Caco-2 (cell line): ENCODE measurements at regions not wholly inside any gene's neighbourhood (a gene's known extent, or its start where the extent isn't known, plus 50 kb on each side); places are given as distances from the start of the nearest gene placed in this dataset.

Experiments
- BruUV-seq: library from RNA; stranded (reverse); fragments of 400-500 nt; replicated peaks from 2 replicates; lab custom pipeline; 2021; lab: Mats Ljungman, UMichigan
- CTCF ChIA-PET: fragments of 300-600 bp; sonication (Branson Sonifier 250); formaldehyde crosslinking; loops from one replicate; lab custom pipeline; 2022; ENCODE audit warnings: antibody characterized with exemption; lab: Charles Lee
- POLR2A ChIA-PET: fragments of 300-600 bp; sonication (Branson Sonifier 250); formaldehyde crosslinking; loops from one replicate; lab custom pipeline; 2022; ENCODE audit warnings: antibody characterized with exemption; lab: Charles Lee
- DNase-seq, 2 experiments: peaks; one replicate each; pipeline versions ENCODE4 v3.0.0 to v3.0.0-alpha.2; 2020 to 2022
- H3K27me3 ChIP-seq: replicated peaks from 2 replicates; pipeline ENCODE4 v1.6.0; 2011; ENCODE audit warnings: low read length; ENCODE audit not compliant: control insufficient read depth, insufficient read depth
- H3K36me3 ChIP-seq: 2 replicates; pipeline ENCODE4 v1.5.1; 2011; ENCODE audit warnings: low read length; ENCODE audit not compliant: control insufficient read depth, insufficient read depth
- H3K4me1 ChIP-seq: fragments of 250-450 bp; sonication (Bioruptor Pico); 2 replicates; pipeline ENCODE4 v1.5.1; 2020; ENCODE audit warnings: mild to moderate bottlenecking
- H3K4me3 ChIP-seq: 2 replicates; pipeline ENCODE4 v1.5.1; 2011; ENCODE audit warnings: low read depth, mild to moderate bottlenecking, control low read depth, low read length
- H3K9me3 ChIP-seq: fragments of 250-450 bp; sonication (Bioruptor Pico); 2 replicates; pipeline ENCODE4 v1.5.1; 2020; ENCODE audit warnings: mild to moderate bottlenecking, moderate library complexity
- H3K27ac Mint-ChIP-seq: one replicate; pipeline ENCODE4 v1.8.0; 2022; ENCODE audit warnings: mixed read lengths; ENCODE audit not compliant: unreplicated experiment
- H3K27me3 Mint-ChIP-seq: one replicate; pipeline ENCODE4 v1.8.0; 2022; ENCODE audit warnings: mixed read lengths; ENCODE audit not compliant: insufficient read depth, unreplicated experiment
- H3K36me3 Mint-ChIP-seq: one replicate; pipeline ENCODE4 v1.8.0; 2022; ENCODE audit warnings: mild to moderate bottlenecking, mixed read lengths; ENCODE audit not compliant: insufficient read depth, unreplicated experiment
- H3K4me1 Mint-ChIP-seq: one replicate; pipeline ENCODE4 v1.8.0; 2022; ENCODE audit warnings: low read depth, mixed read lengths; ENCODE audit not compliant: unreplicated experiment
- H3K4me3 Mint-ChIP-seq: one replicate; pipeline ENCODE4 v1.8.0; 2022; ENCODE audit warnings: mild to moderate bottlenecking, moderate library complexity, mixed read lengths; ENCODE audit not compliant: unreplicated experiment
- H3K9me3 Mint-ChIP-seq: one replicate; pipeline ENCODE4 v1.8.0; 2022; ENCODE audit warnings: mixed read lengths; ENCODE audit not compliant: unreplicated experiment
- intact Hi-C: fragments of 100-400 bp; cut with micrococcal nuclease; formaldehyde crosslinking; loops from one replicate; pipeline ENCODE4 v1.10.0; 2022; ENCODE audit not compliant: unreplicated experiment
- TF ChIP-seq, protein P1 (sequence below), 2 experiments: fragments of 200-600 bp in 1 of 2; IDR thresholded peaks; 1 replicate in 1 of 2; 2 replicates in 1 of 2; pipeline versions ENCODE4 v1.5.1 to v1.8.0; 2011 to 2022; ENCODE audit warnings: antibody characterized with exemption in 1 of 2, control low read depth in 1 of 2, inconsistent platforms in 1 of 2, low read depth in 1 of 2, low read length in 1 of 2, mild to moderate bottlenecking in 1 of 2, moderate library complexity in 1 of 2; ENCODE audit not compliant: insufficient read depth in 1 of 2, severe bottlenecking in 1 of 2, unreplicated experiment in 1 of 2

DNA sequence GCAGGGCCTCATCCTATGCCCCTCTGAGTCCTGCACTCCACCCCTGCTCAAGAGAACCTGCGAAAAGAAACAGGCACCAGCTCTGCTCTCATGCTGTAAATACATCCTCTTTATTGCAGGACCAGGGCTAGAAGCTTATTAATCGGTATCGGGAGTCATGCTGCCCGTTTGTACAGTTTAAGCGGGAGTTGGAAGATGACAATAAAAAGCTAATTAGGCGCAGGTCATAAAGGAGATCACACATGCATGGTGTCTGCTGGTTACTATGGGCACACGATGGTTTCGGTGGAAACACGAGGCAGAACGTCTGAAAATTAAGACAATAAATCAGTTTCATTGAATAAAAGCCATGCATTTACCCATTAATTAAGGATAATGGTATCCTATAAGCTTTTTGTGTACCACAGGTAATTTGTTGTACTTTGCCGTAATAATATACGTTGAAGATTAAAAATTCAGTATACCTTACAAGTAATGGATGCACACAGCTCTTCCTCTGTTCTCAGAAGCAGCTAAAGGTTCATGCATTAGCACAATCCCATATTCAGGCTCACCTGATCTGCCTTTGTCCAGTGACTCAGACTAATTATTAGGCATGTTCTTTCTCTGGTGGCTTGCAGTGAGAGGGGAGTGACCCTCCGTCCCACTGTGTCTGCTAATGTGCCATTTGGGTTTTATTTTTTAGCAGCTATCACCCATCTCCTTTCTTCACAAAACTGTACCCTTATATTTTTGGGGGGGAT, 406.0 kb downstream of the TSHZ3 start:
- Mint-ChIP-seq H3K27ac (no peak overlapping the region), H3K36me3 (no peaks in the 10 kb centered on the region), H3K4me3 (no peak overlapping the region), H3K27me3 (peaks cover 4% of the 10 kb centered on the region), H3K4me1 (no peaks in the 10 kb centered on the region), H3K9me3 (peaks cover 10% of the 10 kb centered on the region)
- no peaks in the 10 kb centered on the region for H3K9me3 ChIP-seq
- ChIA-PET POLR2A (no interaction called here), CTCF (no interaction called here)
- TF ChIP-seq, protein P1, sequence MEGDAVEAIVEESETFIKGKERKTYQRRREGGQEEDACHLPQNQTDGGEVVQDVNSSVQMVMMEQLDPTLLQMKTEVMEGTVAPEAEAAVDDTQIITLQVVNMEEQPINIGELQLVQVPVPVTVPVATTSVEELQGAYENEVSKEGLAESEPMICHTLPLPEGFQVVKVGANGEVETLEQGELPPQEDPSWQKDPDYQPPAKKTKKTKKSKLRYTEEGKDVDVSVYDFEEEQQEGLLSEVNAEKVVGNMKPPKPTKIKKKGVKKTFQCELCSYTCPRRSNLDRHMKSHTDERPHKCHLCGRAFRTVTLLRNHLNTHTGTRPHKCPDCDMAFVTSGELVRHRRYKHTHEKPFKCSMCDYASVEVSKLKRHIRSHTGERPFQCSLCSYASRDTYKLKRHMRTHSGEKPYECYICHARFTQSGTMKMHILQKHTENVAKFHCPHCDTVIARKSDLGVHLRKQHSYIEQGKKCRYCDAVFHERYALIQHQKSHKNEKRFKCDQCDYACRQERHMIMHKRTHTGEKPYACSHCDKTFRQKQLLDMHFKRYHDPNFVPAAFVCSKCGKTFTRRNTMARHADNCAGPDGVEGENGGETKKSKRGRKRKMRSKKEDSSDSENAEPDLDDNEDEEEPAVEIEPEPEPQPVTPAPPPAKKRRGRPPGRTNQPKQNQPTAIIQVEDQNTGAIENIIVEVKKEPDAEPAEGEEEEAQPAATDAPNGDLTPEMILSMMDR (IDR thresholded peaks at IDR 0.05; ENCODE audit: insufficient read depth in 1 of 2, low read depth in 1 of 2, low read length in 1 of 2, severe bottlenecking in 1 of 2, unreplicated experiment in 1 of 2), result no peak
- no peak for DNase-seq
- intact Hi-C loops, result no loop called here
- H3K4me1 ChIP-seq, result no peaks in the 10 kb centered on the region
- H3K4me3 ChIP-seq, result no peak overlapping the region
- no peaks in the 10 kb centered on the region for H3K27me3 ChIP-seq
- BruUV-seq, result no TSS peak
- no peaks in the 10 kb centered on the region for H3K36me3 ChIP-seq

DNA sequence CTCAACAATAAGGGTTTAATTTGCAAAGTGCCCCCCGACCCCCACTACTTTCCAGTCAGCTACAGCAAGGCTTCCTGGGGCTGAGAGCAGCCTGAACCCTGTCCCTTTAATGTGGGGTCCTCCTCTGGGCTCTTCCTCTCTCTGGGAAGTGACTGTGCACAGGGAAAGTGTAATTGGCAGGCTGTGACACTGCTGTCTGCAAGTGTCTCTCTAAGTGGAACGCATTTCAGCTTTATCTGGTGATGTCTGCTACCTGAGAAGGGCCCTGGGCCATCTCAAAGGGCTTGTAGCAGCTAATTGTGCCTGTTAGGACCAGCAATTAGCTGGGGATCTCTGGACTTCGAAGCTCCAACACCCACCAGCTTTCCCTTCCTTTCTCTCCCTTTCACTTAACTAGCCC, 406.6 kb downstream of the TSHZ3 start:
- ChIA-PET POLR2A (no interaction called here), CTCF (no interaction called here)
- Mint-ChIP-seq H3K4me1 (no peaks in the 10 kb centered on the region), H3K36me3 (no peaks in the 10 kb centered on the region), H3K4me3 (no peak overlapping the region), H3K27me3 (peaks cover 4% of the 10 kb centered on the region), H3K9me3 (peaks cover 10% of the 10 kb centered on the region), H3K27ac (no peak overlapping the region)
- no peaks in the 10 kb centered on the region for H3K36me3 ChIP-seq
- no peaks in the 10 kb centered on the region for H3K27me3 ChIP-seq
- TF ChIP-seq, protein P1 (IDR thresholded peaks at IDR 0.05; ENCODE audit: insufficient read depth in 1 of 2, low read depth in 1 of 2, low read length in 1 of 2, severe bottlenecking in 1 of 2, unreplicated experiment in 1 of 2), result no peak
- no peaks in the 10 kb centered on the region for H3K4me1 ChIP-seq
- no peak for DNase-seq
- no TSS peak for BruUV-seq
- intact Hi-C loops, result no loop called here
- H3K9me3 ChIP-seq, result no peaks in the 10 kb centered on the region
- no peak overlapping the region for H3K4me3 ChIP-seq

DNA sequence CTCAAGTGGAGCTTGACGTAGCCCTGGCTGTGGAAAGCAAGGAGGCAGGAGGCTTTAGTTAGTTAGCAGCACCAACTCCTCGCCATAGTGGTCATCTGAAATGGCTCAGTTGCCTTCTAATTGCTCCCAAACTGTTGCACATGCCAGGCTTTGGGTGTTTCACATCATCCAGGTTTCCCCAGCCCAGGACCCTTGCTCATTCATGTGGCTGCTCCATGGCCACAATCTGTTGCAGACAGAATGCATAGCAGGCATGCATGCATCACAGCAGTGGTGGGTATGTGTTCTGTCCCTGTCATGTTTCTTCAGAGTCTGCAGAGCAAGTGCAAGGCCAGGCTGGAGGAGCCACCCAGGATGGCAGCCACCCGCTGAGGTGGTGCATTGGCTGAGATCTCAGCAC, 407.6 kb downstream of the TSHZ3 start:
- TF ChIP-seq, protein P1 (IDR thresholded peaks at IDR 0.05; ENCODE audit: insufficient read depth in 1 of 2, low read depth in 1 of 2, low read length in 1 of 2, severe bottlenecking in 1 of 2, unreplicated experiment in 1 of 2), result no peak
- BruUV-seq, result no TSS peak
- Mint-ChIP-seq H3K4me3 (no peak overlapping the region), H3K27me3 (peaks cover 4% of the 10 kb centered on the region), H3K4me1 (no peaks in the 10 kb centered on the region), H3K36me3 (no peaks in the 10 kb centered on the region), H3K27ac (no peak overlapping the region), H3K9me3 (peaks cover 10% of the 10 kb centered on the region)
- CTCF ChIA-PET, result no interaction called here
- POLR2A ChIA-PET, result no interaction called here
- H3K9me3 ChIP-seq, result no peaks in the 10 kb centered on the region
- no peaks in the 10 kb centered on the region for H3K27me3 ChIP-seq
- intact Hi-C loops, result no loop called here
- no peaks in the 10 kb centered on the region for H3K36me3 ChIP-seq
- H3K4me3 ChIP-seq, result no peak overlapping the region
- DNase-seq, result no peak
- no peaks in the 10 kb centered on the region for H3K4me1 ChIP-seq
